ENCODE measurements at regions not wholly inside any gene's neighbourhood (a gene's known extent, or its start where the extent isn't known, plus 50 kb on each side); places are given as distances from the start of the nearest gene placed in this dataset.

DNA sequence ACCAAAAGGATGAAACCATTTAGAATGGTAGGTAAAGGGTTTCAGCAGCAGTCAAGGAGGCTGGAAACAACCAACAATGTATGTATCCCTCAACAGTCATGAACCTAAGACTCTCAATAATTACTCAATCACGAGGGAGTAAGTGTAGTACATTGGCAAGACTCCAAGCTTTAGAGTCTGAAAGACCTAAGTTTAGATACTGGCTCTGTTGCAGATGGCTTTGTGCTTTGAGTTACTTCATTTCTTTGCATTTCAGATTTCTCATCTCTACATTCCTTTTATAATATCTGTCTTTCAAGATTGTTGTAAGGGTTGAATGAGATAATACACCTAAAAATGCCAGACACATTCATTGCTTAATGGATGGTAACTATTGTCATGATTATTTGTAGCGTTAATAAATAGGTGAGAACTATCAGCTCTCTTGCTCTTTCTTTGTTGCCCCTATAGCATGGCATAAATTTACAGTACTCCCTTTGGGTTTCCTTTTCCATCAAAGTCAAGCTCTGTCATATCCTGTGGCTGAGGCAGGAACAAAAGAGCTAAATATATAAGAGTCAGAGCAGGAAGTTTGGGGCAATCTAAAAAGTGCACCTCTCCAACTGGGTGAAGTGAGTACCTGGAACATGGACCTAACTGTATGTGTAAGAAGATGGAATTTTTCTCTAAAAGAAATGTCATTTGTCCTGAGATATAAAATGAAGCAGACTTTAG is 228.2 kb upstream of the ZC3H12C start:
- no peak for DNase-seq

DNA sequence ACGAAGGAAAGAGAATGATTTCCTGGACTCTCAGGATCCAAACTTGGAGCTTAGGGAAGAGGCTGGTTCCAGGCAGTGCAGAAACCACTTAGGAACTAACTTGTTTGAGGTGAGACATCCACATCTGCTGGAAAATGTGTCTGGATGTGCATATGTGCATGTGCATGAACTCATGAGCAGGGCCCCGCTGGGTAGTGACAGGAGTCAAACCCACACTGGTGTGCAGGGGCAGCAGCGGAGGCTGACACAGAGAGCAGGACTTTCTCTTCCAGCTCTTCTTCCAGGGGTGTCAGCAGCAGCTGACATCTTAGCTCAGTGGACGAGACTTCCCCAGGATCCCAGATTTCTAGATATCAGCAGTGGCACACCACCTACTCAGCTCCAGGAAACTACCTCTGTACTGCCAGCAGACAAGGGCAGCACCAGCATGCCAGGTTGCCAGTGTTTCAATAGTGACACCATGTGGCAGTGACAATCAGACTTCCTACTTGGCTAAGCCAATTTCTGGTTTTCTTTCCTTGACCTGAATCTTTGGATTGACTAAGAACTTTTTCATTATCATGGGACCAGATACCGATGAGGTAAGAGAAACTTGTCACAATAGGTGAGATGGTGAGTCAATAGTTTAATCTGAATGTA is 227.5 kb upstream of the ZC3H12C start:
- no peak for DNase-seq

DNA sequence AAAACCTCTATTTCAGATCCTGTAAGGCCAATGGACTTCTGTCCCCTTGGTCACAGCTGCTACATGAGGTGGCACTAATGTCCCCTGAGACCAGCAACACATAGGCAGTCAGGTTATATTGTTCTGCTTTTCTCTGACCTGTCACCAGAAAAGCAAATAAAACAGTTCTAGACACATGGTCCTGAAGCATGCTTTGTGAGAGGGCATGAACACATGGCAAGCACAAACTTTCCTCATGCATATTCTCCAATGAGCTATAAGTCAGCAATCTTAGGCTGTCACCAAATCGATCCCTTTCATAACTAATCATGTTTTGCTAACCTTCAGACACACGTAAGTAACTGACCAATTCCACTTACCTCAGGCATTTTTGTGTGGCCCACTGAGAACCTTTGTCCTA is 225.4 kb upstream of the ZC3H12C start:
- DNase-seq, result no peak

DNA sequence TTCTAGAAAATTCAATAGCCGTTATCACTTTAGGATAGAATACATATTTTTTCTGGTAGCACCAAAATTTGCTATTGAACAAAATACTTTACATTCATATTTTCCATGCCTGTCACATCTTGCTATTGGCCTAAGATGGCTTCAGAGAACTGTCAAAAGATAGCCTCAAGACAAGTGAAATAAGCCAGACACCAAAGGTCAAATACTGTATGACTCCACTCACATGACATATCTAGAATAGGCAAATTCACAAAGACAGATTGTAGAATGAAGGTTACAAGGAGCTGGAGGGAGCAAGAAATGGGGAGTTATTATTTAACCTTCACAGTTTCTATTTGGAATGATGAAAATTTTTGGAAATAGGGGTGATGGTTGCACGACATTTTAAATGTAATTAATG is 223.7 kb upstream of the ZC3H12C start:
- no peak for DNase-seq

DNA sequence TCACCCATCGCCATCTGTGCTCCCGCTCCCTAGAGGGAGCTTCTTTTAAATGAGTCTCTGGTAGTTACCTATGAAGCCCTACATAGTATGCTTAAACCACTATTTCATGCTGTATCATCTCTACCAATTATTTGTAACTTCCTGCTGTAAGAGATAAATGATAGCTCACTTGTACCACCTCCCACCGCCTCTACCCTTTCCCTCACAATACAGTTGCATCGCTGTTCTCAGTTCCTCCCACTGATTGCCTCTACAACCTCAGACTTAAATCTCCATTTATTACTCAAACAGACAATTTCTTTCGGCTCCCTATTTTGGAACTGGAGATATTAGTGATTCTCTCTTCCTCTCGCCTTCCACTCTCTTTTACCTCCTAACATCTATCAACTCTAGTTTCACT is 222.9 kb upstream of the ZC3H12C start:
- no peak for DNase-seq

DNA sequence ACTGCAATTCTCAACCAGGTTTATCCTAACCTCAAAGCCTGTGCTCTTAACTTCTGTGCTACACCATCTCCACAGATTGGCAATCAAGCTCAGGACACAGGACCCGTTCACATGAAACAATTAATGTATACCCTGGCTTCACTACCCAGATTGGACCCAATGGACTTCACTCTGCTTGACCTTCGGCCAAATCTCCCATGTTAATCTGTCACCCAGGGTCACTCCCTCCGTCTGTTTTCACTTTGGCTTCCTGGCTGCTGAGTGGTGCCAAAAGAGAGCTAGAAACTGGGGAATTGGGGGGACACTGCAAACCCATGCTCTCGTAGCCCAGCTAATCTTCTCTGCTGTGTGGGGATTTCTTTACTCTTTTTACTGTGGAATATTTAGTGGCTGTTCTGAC is 216.1 kb upstream of the ZC3H12C start:
- DNase-seq, result no peak

DNA sequence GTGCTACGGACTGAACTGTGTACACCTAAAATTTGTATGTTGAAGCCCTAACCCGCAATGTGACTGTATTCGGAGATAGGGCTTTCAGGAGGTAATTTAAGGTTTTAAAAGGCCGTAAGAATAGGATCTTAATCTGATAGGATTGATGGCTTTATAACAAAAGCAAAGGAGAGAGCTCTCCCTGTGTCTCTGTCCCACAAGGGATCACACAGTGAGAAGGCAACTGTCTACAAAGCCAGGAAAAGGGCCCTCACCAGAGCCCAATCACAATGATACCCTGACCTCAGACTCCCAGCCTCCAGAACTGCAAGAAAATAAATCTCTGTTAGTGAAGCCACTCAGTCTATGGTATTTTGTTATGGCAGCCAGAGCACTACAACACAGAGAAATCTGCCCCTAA is 208.7 kb upstream of the ZC3H12C start:
- no peak for DNase-seq

DNA sequence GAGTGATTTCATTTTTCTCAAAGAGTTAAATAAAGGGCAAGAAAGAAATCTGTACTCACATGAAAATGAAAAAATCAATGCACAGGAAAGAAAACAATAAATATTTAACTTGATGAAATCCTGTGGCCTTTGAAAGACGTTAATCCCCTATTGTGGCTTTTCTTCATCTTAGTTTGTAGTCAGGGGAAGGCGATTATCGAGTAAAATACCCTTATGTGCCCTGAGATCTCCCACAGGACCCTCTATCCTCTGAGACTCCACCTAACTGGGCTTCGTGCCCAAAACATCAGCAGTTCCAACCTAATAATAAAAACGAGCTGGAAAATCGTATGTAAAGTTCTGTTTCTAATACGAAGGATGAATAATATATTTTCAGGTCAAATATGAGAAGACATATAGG is 208.2 kb upstream of the ZC3H12C start:
- no peak for DNase-seq

DNA sequence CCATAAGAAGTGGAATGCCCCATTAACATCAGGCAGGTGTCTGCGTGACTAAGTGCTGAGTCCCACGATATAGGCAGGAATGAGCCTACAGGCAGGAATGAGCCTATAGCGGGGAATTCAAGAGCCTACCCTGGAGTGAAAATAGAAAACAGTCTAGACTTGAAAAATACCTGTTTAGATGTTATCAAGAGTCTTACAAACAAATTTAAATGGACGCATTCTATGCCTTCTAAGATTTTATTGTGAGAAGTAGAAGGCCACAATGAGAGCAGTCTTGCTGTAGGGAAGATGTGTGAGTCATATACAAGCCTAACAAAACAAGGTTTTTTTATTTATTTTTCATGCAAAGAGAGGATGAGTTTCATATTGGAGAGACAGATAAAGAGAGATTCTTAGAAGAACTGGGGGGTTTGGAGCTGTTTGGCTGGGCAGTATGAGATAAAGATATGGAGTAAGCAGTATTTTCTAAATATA is 200.8 kb upstream of the ZC3H12C start:
- no peak for DNase-seq

DNA sequence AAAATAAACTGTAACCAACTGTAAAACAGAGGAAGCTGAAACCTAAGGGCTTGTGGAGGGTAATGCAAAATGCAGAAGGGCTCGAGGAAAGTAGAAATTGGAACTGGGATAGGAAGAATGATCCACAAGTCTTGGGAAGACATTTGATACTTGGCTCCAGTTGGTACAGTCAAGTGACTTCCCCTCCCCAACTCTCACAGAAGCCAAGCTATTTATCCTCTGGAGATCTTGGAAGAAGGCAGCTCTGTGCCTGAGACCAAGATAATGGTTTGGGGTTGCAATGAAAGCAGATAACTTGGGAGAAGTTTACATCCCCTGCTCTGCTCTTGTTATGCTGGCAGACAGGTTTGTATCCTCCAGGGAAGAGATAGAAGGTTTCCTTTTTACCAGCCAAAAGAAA is 198.9 kb upstream of the ZC3H12C start:
- no peak for DNase-seq

DNA sequence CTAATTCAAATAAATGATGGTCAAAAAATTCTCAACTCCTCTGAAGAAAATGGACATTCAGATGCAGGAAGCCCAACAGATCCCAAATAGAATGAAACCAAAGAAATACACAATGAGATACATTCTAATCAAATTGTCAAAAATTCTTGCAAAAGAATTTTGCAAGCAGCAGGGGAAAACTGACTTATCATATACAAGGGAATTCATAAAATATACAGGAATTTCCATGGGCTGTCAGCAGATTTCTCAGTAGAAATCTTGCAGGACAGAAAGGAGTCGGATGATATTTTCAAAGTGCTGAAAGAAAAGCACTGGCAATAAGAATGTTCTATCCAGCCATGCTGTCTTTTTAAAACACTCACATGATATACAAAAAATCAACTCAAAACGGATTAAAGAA is 194.6 kb upstream of the ZC3H12C start:
- DNase-seq, result no peak

DNA sequence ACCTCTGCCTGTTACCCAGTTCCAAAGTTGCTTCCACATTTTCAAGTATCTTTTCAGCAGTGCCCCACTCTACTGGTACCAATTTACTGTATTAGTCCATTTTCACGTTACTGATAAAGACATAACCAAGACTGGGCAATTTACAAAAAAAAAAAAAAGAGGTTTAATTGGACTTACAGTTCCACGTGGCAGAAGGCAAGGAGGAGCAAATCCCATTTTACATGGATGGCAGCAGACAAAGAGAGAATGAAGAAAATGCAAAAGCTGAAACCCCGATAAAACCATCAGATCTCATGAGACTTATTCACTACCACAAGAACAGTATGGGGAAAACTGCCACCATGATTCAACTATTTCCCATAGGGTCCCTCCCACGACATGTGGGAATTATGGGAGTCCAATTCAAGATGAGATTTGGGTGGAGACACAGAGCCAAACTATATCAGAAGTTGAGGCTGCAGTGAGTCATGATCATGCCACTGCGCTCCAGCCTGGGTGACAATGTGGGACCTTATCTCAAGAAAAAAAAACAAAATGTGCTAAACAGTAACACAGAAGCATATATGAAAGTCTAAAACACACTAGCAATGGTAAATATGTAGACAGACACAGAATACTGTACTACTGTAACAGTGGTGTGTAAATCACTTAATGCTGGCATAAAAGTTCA is 190.3 kb upstream of the ZC3H12C start:
- no peak for DNase-seq

DNA sequence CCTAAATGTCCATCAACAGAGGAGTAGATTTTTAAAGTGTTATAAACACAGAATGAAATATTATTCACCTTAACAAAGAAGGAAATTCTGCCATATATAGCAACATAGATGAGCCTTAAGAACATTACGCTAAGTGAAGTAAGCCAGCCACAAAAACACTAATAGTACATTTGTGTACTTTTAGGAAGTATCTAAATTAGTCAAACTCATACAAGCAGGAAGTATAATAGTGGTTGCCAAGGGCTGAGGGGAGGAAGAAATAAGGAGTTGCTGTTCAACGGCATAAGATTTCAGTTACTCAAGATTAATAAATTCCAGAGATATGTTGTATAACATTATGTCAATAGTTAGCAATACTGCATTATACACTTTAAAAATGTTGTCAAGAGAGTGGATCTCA is 181.7 kb upstream of the ZC3H12C start:
- no peak for DNase-seq

DNA sequence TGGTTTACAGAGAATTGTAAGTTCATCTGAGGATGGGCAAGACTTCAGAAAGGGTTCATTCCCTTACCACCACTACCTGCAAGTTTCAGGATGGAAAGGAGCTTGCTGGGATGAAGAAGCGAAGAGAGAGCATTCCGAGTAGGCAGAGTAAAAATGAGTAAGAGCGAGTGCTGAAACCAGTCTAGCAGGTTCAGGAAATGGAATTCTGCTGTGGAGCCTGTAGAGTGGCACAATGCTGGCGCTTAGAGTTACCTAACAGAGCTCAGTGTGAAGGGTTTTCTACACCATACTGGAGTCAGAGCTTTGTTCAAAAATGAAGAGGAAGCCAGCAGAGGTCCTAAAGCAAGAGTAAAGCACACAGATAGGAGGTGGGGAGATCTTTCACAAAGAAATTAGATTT is 179.2 kb upstream of the ZC3H12C start:
- no peak for DNase-seq

DNA sequence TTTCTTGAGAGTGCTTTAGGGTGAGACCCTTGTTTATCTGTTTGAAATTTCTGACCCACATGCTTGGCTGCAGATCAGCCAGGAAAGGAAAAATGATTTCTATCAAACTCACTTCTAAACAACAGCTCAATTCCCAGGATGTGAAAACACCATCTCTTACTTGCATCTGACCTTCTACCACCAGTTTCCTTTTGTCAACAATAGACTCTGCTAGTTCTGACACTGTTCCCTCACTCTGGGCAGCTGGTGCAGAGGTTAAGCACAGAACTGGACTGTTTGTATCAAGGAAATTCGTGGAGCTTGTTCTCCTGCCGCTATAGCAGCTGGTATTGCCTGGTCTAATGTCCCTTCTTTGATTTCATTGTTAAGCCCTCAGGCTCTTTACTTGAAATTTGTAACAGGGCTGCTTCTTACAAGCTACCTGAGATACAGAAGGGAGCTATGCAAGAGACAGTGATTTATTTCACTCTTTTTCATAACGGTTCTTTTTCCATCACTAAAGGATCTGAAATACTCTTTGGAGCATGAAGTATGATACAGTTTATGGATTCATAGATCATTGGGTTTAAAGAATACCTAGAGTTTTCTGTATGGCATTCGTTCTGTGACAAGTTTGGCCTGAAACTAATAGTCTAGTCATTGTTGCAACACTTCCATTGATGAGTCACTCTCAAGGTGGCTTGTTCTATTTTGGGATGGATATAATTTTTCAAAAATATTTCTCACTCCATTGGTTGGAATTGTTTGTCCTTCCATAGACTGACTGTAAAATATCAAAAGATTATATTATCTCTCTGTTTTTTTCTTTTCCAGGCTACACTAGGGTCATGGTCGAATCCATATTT is 178.2 kb upstream of the ZC3H12C start:
- no peak for DNase-seq

DNA sequence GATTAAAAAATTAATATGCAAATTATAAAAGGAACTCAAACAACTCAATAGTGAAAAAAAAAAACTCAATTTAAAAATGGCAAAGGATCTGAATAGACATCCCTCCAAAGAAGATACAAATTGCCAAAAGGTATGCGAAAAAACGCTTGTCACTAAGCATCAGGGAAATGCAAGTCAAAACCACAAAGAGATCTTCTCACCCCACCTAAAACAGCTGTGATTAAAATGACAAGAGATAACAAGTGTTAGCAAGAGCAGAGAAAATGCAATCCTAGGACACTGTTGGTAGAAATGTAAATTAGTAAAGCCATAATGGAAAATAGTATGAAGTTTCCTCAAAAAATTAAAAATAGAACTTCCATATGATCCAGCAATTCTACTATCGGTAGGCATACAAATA is 166.3 kb upstream of the ZC3H12C start:
- no peak for DNase-seq

DNA sequence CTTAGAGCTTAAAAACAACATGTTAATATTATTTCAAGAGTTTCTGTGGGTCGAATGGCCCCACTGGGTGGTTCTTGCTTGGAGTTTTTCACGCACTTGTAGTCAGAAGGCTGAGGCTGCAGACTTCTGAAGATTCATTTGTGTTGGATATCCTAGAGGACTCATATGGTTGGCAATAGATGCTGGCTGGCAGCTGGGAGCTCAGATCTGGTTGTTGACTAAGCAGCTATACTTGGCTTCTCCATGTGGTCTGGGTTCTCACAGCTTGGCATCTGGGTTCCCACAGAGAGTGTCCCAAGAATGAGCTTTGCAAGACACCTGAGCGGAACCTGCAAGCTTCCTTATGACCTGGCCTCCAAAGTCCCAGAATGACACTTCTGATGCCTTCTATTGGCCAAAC is 163.9 kb upstream of the ZC3H12C start:
- no peak for DNase-seq

DNA sequence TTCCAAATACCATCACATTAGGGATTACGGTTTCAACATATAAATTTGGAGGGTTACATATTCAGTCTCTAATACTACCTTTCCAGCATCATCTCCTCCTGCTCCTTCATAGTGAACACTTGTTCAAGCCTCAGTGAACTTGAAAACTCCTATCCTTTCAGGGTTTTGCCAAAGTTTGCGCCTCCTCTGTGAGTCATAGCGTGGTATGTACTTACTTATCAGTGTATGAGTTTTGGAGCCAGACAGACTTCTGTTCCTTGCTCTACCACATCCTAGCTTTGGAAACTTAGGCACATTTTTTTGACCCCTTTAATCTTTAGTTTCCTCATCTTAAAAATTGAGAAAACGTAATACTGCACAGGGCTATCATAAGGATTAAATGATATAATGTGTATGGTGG is 160.1 kb upstream of the ZC3H12C start:
- no peak for DNase-seq

DNA sequence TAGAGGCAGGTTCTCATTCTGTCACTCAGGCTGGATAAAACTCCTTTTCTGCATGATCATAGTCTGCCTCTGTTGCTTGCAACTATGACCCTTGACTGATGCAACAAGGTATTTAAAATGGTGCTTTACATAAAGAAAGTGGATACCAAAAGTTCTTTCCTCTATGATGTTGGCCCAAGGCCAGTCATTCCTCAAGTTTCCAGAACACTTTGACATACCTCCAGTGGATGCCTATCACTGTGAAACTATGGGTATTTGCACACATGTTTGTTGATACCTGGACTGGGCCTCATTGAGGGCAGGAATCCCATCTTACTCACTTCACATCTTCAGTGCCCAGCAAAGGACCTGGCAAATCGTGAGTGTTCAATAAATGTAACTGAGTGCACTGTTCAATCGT is 159.0 kb upstream of the ZC3H12C start:
- DNase-seq, result no peak

DNA sequence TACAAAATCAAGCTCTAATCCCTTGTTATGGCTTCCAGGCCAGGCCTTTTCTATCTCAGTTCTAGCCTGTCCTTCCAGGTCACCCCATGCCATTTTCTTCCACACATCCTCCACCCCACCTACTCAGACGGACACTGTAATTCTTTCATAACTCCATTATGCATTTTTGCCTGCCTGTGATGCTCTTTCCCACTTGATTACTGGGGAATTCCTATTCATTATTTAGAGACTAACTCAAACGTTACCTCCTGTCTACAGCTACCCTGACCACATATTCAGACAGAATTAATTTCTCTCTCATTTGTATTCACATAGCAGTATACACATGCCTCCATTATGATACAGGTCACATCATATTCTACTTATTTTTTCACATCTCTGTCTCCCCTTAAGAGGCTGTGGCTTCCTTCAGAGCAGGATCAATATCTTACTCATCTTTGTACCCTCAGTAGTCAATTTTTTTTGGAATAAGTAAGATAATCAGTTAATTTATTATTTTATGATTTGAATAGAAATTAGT is 156.5 kb upstream of the ZC3H12C start:
- no peak for DNase-seq

DNA sequence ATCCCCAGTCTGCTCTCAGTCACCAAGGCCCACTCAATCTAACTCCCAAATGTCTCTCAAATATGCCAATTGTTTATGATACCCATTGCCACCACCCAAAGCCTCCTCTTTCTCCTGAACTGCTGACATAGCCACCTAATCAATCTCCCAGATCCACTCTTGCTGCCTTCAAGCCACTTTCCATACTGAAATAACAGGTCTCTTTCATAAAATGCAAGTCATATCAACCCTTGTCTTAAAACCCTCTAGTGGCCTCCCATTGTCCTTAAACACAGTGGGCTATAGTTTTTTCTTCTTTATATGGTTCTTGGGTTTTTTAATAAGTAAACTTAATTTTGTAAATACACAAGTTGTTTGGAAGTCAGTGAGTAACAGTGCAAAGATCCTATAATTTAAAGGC is 155.2 kb upstream of the ZC3H12C start:
- DNase-seq, result no peak

DNA sequence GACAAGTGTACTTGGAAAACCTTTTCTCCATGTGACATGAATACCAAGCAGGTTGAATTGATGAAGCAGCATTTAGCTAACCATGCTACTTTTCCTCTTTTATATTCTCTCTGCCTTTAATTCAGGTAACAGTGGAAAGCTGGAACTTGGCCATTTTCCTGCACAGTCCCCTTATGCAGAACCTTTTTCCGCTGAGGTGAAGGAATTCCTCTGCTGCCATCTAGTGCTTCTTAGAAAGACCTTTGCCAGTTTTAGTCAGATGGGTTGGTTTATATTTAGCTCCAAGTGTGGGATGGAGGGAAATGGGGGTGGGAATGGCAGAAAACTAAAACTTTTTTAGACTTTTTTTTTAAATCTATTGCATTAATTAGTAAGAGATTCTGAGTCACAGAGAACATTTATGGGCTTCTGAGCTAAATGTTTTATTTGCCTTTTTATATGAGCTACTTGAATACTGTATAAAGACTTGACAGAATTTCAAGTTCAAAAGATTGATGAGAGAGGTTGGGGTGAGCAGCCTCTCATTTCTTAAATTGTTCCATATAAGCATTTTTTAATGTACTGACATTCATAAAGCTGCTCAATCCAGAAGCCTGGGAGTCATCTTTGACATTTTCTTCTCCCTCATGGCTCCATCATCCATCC is 153.9 kb upstream of the ZC3H12C start:
- no peak for DNase-seq

DNA sequence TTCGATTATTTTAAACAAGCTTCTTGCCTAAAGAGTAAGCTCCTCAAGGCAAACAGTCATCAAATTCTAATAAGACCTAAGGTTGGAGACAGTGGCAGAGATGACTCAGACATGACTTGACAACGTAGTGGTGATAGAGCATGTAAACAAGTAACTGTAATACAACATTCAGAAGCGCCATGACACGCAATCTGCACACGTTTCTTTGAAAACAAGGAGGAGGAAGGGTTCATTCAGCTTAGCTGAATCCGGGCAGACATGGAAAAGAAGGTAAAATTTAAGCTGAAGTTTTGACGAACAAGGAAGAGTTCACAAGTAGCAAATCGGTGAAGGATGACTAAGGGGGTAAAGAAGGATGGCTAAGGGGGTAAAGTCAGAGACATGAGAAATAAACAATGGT is 152.4 kb upstream of the ZC3H12C start:
- DNase-seq, result no peak

Measured in activated CD4-positive, alpha-beta T cell treated with anti-CD3 and anti-CD28 coated beads, Interleukin-2, amount 50 U/mL, for 4 hours (primary cell).